RWPE2 (cell line): ENCODE measurements at regions not wholly inside any gene's neighbourhood (a gene's known extent, or its start where the extent isn't known, plus 50 kb on each side); places are given as distances from the start of the nearest gene placed in this dataset.

Experiments
- ATAC-seq: fragments of 200-7000 bp; cut with Tn5 transposase; 3 replicates; pipeline ENCODE4 v1.9.1; 2021; ENCODE audit warnings: low read depth
- DNase-seq: peaks from one replicate; pipeline ENCODE4 v3.0.0-alpha.2; 2020; ENCODE audit warnings: low spot score
- H3K27ac ChIP-seq: fragments of 450-650 bp; 2 replicates; pipeline ENCODE4 v1.5.1; 2017; ENCODE audit warnings: mild to moderate bottlenecking; ENCODE audit not compliant: poor library complexity, severe bottlenecking
- H3K27me3 ChIP-seq: fragments of 250-450 bp; sonication (Bioruptor Pico); 2 replicates; pipeline ENCODE4 v1.5.1; 2021; ENCODE audit warnings: mild to moderate bottlenecking, moderate library complexity; ENCODE audit not compliant: insufficient read depth, poor library complexity, severe bottlenecking
- H3K36me3 ChIP-seq: fragments of 250-450 bp; sonication (Bioruptor Pico); 2 replicates; pipeline ENCODE4 v1.5.1; 2020; ENCODE audit warnings: low read depth, mild to moderate bottlenecking, moderate library complexity
- H3K4me1 ChIP-seq: fragments of 250-450 bp; sonication (Bioruptor Pico); 2 replicates; pipeline ENCODE4 v1.5.1; 2021; ENCODE audit warnings: mild to moderate bottlenecking, moderate library complexity; ENCODE audit not compliant: insufficient read depth, poor library complexity, severe bottlenecking
- H3K4me3 ChIP-seq: fragments of 250-450 bp; sonication (Bioruptor Pico); 2 replicates; pipeline ENCODE4 v1.5.1; 2021; ENCODE audit warnings: mild to moderate bottlenecking, moderate library complexity; ENCODE audit not compliant: severe bottlenecking
- H3K9me3 ChIP-seq: fragments of 250-450 bp; sonication (Bioruptor Pico); 2 replicates; pipeline ENCODE4 v1.5.1; 2021; ENCODE audit warnings: mild to moderate bottlenecking, moderate library complexity; ENCODE audit not compliant: severe bottlenecking
- CTCF ChIP-seq: fragments of 450-650 bp; IDR thresholded peaks from one replicate; pipeline ENCODE4 v1.5.1; 2017; ENCODE audit warnings: mild to moderate bottlenecking, moderate library complexity; ENCODE audit not compliant: poor library complexity, severe bottlenecking

- Histone ChIP-seq H3K36me3 (no peaks in the 10 kb centered on the region), H3K9me3 (peaks cover 2% of the 10 kb centered on the region), H3K27ac (no peak overlapping the region), H3K27me3 (peaks cover 9% of the 10 kb centered on the region), H3K4me1 (no peaks in the 10 kb centered on the region), H3K4me3 (no peak overlapping the region)
- TF ChIP-seq CTCF: no peak
- ATAC-seq (no peak), DNase-seq (no peak)
Measured at GRCh38 chr5:158179271-158179670, 320.3 kb upstream of the CLINT1 start.

GRCh38 chr5:158178535-158178934, 319.6 kb upstream of the CLINT1 start:
- Histone ChIP-seq H3K9me3 (peaks cover 2% of the 10 kb centered on the region), H3K4me1 (no peaks in the 10 kb centered on the region), H3K4me3 (no peak overlapping the region), H3K36me3 (no peaks in the 10 kb centered on the region), H3K27me3 (peaks cover 9% of the 10 kb centered on the region), H3K27ac (no peak overlapping the region)
- ATAC-seq (no peak), DNase-seq (no peak)
- no peak for TF ChIP-seq CTCF

- no peaks in the 10 kb centered on the region for H3K9me3 ChIP-seq
- ATAC-seq (no peak), DNase-seq (no peak)
- H3K4me3 ChIP-seq: no peak overlapping the region
- H3K4me1 ChIP-seq: no peaks in the 10 kb centered on the region
- H3K27ac ChIP-seq: no peak overlapping the region
- no peaks in the 10 kb centered on the region for H3K36me3 ChIP-seq
- peaks cover 3% of the 10 kb centered on the region for H3K27me3 ChIP-seq
- peak; percentile 12 for TF ChIP-seq CTCF
Measured at GRCh38 chr5:158177146-158177545, 318.2 kb upstream of the CLINT1 start.

- DNase-seq (no peak), ATAC-seq (peak; percentile 10; the same call in 1 of the 3 replicates)
- Histone ChIP-seq H3K27me3 (no peaks in the 10 kb centered on the region), H3K27ac (no peak overlapping the region), H3K9me3 (no peaks in the 10 kb centered on the region), H3K36me3 (no peaks in the 10 kb centered on the region), H3K4me3 (no peak overlapping the region), H3K4me1 (no peaks in the 10 kb centered on the region)
- TF ChIP-seq CTCF: no peak
Measured at GRCh38 chr5:158175934-158176481, 317.1 kb upstream of the CLINT1 start.

GRCh38 chr5:158174918-158175851, 316.2 kb upstream of the CLINT1 start:
- TF ChIP-seq CTCF: peak; percentile 90
- Histone ChIP-seq H3K27ac (no peak overlapping the region), H3K9me3 (no peaks in the 10 kb centered on the region), H3K4me1 (no peaks in the 10 kb centered on the region), H3K4me3 (no peak overlapping the region), H3K36me3 (no peaks in the 10 kb centered on the region), H3K27me3 (no peaks in the 10 kb centered on the region)
- DNase-seq (no peak), ATAC-seq (peak; percentile 83)
